Liver (tissue), 3 donors: ENCODE measurements at regions not wholly inside any gene's neighbourhood (a gene's known extent, or its start where the extent isn't known, plus 50 kb on each side); places are given as distances from the start of the nearest gene placed in this dataset.

Experiments
- ATF3 ChIP-seq: IDR thresholded peaks from 2 replicates; pipeline ENCODE4 v1.6.1; 2016; ENCODE audit warnings: antibody characterized with exemption
- CTCF ChIP-seq: fragments of 150-350 bp; IDR thresholded peaks from 2 replicates; pipeline ENCODE4 v1.5.1; 2017; ENCODE audit warnings: improper control_type of control experiment, low read depth, low read length; ENCODE audit not compliant: missing input control
- EGR1 ChIP-seq, 2 donors: IDR thresholded peaks; 2 replicates each; pipeline ENCODE4 v1.6.1; 2016 to 2018; ENCODE audit warnings: antibody characterized with exemption in 2 of 2, low read depth in 2 of 2
- FOXA1 ChIP-seq: IDR thresholded peaks from 2 replicates; pipeline ENCODE4 v1.6.1; 2016; ENCODE audit warnings: antibody characterized with exemption
- GABPA ChIP-seq, 2 donors: IDR thresholded peaks in 1 of 2; conservative IDR thresholded peaks in 1 of 2; 2 replicates each; pipeline ENCODE4 v1.6.1; 2016; ENCODE audit warnings: antibody characterized with exemption in 2 of 2, mild to moderate bottlenecking in 1 of 2, moderate library complexity in 1 of 2
- RAD21 ChIP-seq, 2 donors: IDR thresholded peaks; 2 replicates each; pipeline ENCODE4 v1.6.1; 2016; ENCODE audit warnings: antibody characterized with exemption in 2 of 2, mild to moderate bottlenecking in 2 of 2
- REST ChIP-seq: IDR thresholded peaks from 2 replicates; pipeline ENCODE4 v1.6.1; 2016; ENCODE audit warnings: antibody characterized with exemption, mild to moderate bottlenecking
- SP1 ChIP-seq: IDR thresholded peaks from 2 replicates; pipeline ENCODE4 v1.6.1; 2018; ENCODE audit warnings: antibody characterized with exemption, mild to moderate bottlenecking
- TAF1 ChIP-seq: conservative IDR thresholded peaks from 2 replicates; pipeline ENCODE4 v1.6.1; 2016; ENCODE audit warnings: antibody characterized with exemption, mild to moderate bottlenecking
- YY1 ChIP-seq: IDR thresholded peaks from 2 replicates; pipeline ENCODE4 v1.6.1; 2016; ENCODE audit warnings: antibody characterized with exemption, mild to moderate bottlenecking
- donor health status: healthy.
- donor health status: healthy.

GRCh38 chr2:121019071-121019470, 265.9 kb downstream of the TFCP2L1 start:
- TF ChIP-seq FOXA1 (no peak), CTCF (no peak), GABPA (IDR thresholded peaks at IDR 0.05 in 1 of 2, conservative IDR thresholded peaks at IDR 0.05 in 1 of 2) (no peak), EGR1 (IDR thresholded peaks at IDR 0.05; ENCODE audit: low read depth in 2 of 2) (no peak), TAF1 (no peak), REST (no peak), RAD21 (IDR thresholded peaks at IDR 0.05) (no peak), SP1 (no peak), YY1 (no peak), ATF3 (no peak)
